ENCODE measurements at regions not wholly inside any gene's neighbourhood (a gene's known extent, or its start where the extent isn't known, plus 50 kb on each side); places are given as distances from the start of the nearest gene placed in this dataset.

DNA sequence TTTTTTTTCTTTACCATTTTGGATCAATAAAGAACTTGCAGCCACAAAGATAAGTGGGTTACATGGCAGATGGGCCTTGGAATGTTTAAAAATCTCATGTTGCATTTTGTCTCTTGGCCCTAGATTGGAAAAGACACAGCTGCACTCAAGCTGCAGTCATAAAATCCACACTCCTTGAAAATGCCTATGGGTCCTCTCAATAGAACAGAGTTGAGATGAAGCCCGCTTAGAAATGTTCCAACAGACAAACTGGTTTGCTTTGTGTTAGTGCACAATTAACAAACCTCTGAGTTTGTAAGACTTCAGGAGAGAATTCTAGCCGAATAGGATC lies 401.2 kb upstream of the CDIN1 start:
- H3K27me3 ChIP-seq (ENCODE audit: insufficient read depth, low read depth, low read length), result no peaks in the 10 kb centered on the region
- no peaks in the 10 kb centered on the region for H4K20me1 ChIP-seq (ENCODE audit: insufficient read depth)
- H3K36me3 ChIP-seq (ENCODE audit: insufficient read depth, low read length), result no peaks in the 10 kb centered on the region
- no peaks in the 10 kb centered on the region for H3K9me3 ChIP-seq (ENCODE audit: low read length)
- no peaks in the 10 kb centered on the region for H3K79me2 ChIP-seq (replicated peaks; ENCODE audit: insufficient read depth, low read length)
- H3K4me2 ChIP-seq (ENCODE audit: low read length), result no peak overlapping the region
- H2AFZ ChIP-seq (ENCODE audit: low read depth, low read length), result no peak overlapping the region
- H3K9ac ChIP-seq (ENCODE audit: low read length), result no peak overlapping the region
- H3F3A ChIP-seq (ENCODE audit: insufficient read depth, low read length, poor library complexity, severe bottlenecking), result no peaks in the 10 kb centered on the region
- H3K9me2 ChIP-seq (ENCODE audit: insufficient read depth, low read length), result no peaks in the 10 kb centered on the region
- H3K27ac ChIP-seq (ENCODE audit: low read length), result no peak overlapping the region
- no peak overlapping the region for H3K4me3 ChIP-seq (ENCODE audit: low read length)
- TF ChIP-seq TAF1 (IDR thresholded peaks at IDR 0.05; ENCODE audit: low read depth), result no peak
- no peak for TF ChIP-seq SMC3 (conservative IDR thresholded peaks at IDR 0.05; ENCODE audit: poor library complexity)
- TF ChIP-seq EZH2 (IDR thresholded peaks at IDR 0.05; ENCODE audit: borderline replicate concordance, insufficient read depth, low read length, poor library complexity, severe bottlenecking), result no peak
- TF ChIP-seq RAD21 (conservative IDR thresholded peaks at IDR 0.05), result no peak
- TF ChIP-seq EP300 (conservative IDR thresholded peaks at IDR 0.05; ENCODE audit: poor library complexity, severe bottlenecking), result no peak
- TF ChIP-seq POLR2AphosphoS5 (IDR thresholded peaks at IDR 0.05), result no peak
- no peak for TF ChIP-seq MXI1 (conservative IDR thresholded peaks at IDR 0.05; ENCODE audit: poor library complexity, severe bottlenecking)
- TF ChIP-seq, protein P1, sequence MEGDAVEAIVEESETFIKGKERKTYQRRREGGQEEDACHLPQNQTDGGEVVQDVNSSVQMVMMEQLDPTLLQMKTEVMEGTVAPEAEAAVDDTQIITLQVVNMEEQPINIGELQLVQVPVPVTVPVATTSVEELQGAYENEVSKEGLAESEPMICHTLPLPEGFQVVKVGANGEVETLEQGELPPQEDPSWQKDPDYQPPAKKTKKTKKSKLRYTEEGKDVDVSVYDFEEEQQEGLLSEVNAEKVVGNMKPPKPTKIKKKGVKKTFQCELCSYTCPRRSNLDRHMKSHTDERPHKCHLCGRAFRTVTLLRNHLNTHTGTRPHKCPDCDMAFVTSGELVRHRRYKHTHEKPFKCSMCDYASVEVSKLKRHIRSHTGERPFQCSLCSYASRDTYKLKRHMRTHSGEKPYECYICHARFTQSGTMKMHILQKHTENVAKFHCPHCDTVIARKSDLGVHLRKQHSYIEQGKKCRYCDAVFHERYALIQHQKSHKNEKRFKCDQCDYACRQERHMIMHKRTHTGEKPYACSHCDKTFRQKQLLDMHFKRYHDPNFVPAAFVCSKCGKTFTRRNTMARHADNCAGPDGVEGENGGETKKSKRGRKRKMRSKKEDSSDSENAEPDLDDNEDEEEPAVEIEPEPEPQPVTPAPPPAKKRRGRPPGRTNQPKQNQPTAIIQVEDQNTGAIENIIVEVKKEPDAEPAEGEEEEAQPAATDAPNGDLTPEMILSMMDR (IDR thresholded peaks at IDR 0.05; ENCODE audit: poor library complexity, severe bottlenecking), result no peak
- TF ChIP-seq REST (IDR thresholded peaks at IDR 0.05; ENCODE audit: borderline replicate concordance), result no peak

- Histone ChIP-seq H3K4me2 (ENCODE audit: low read length) (no peak overlapping the region), H3K36me3 (ENCODE audit: insufficient read depth, low read length) (no peaks in the 10 kb centered on the region), H3K4me3 (ENCODE audit: low read length) (no peak overlapping the region), H3K9me3 (ENCODE audit: low read length) (no peaks in the 10 kb centered on the region), H3K27me3 (ENCODE audit: insufficient read depth, low read depth, low read length) (no peaks in the 10 kb centered on the region), H2AFZ (ENCODE audit: low read depth, low read length) (no peak overlapping the region), H3K79me2 (replicated peaks; ENCODE audit: insufficient read depth, low read length) (no peaks in the 10 kb centered on the region), H3K9ac (ENCODE audit: low read length) (no peak overlapping the region), H4K20me1 (ENCODE audit: insufficient read depth) (no peaks in the 10 kb centered on the region), H3K27ac (ENCODE audit: low read length) (no peak overlapping the region), H3F3A (ENCODE audit: insufficient read depth, low read length, poor library complexity, severe bottlenecking) (no peaks in the 10 kb centered on the region), H3K9me2 (ENCODE audit: insufficient read depth, low read length) (no peaks in the 10 kb centered on the region)
- TF ChIP-seq SMC3 (conservative IDR thresholded peaks at IDR 0.05; ENCODE audit: poor library complexity) (no peak), TAF1 (IDR thresholded peaks at IDR 0.05; ENCODE audit: low read depth) (no peak), POLR2AphosphoS5 (IDR thresholded peaks at IDR 0.05) (no peak), MXI1 (conservative IDR thresholded peaks at IDR 0.05; ENCODE audit: poor library complexity, severe bottlenecking) (no peak), EZH2 (IDR thresholded peaks at IDR 0.05; ENCODE audit: borderline replicate concordance, insufficient read depth, low read length, poor library complexity, severe bottlenecking) (no peak), EP300 (conservative IDR thresholded peaks at IDR 0.05; ENCODE audit: poor library complexity, severe bottlenecking) (no peak), REST (IDR thresholded peaks at IDR 0.05; ENCODE audit: borderline replicate concordance) (no peak), RAD21 (conservative IDR thresholded peaks at IDR 0.05) (no peak)
- TF ChIP-seq, protein P1 (IDR thresholded peaks at IDR 0.05; ENCODE audit: poor library complexity, severe bottlenecking), result no peak
These were observed 396.2 kb upstream of the CDIN1 start for GRCh38 chr15:36183201-36183600.

All from neural cell (in vitro differentiated cells).